ENCODE measurements at regions not wholly inside any gene's neighbourhood (a gene's known extent, or its start where the extent isn't known, plus 50 kb on each side); places are given as distances from the start of the nearest gene placed in this dataset.

DNA sequence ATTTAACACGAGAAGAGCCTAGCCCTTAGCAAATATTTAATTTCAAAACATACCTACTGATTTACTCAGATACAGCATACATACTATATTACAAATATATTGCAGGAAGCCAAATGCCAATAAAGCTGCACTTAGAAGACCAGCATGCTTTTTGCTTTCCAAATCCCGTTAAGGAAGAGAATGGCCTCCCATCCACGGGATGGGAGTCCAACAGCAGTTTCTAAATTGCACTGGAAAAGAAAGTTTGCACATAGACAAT, 156.3 kb upstream of the FOXN3 start:
- TF ChIP-seq, protein P1, sequence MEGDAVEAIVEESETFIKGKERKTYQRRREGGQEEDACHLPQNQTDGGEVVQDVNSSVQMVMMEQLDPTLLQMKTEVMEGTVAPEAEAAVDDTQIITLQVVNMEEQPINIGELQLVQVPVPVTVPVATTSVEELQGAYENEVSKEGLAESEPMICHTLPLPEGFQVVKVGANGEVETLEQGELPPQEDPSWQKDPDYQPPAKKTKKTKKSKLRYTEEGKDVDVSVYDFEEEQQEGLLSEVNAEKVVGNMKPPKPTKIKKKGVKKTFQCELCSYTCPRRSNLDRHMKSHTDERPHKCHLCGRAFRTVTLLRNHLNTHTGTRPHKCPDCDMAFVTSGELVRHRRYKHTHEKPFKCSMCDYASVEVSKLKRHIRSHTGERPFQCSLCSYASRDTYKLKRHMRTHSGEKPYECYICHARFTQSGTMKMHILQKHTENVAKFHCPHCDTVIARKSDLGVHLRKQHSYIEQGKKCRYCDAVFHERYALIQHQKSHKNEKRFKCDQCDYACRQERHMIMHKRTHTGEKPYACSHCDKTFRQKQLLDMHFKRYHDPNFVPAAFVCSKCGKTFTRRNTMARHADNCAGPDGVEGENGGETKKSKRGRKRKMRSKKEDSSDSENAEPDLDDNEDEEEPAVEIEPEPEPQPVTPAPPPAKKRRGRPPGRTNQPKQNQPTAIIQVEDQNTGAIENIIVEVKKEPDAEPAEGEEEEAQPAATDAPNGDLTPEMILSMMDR (conservative IDR thresholded peaks at IDR 0.05; ENCODE audit: low read depth, low read length): no peak
- no peak for TF ChIP-seq EZH2 (IDR thresholded peaks at IDR 0.05; ENCODE audit: borderline replicate concordance, low read depth, low read length, poor library complexity, severe bottlenecking)
